Dendritic cell treated with granulocyte-macrophage colony-stimulating factor and Interleukin-4, amounts not matched to agents 40 ng/mL and 50 ng/mL, for 4 days (primary cell): ENCODE measurements at regions not wholly inside any gene's neighbourhood (a gene's known extent, or its start where the extent isn't known, plus 50 kb on each side); places are given as distances from the start of the nearest gene placed in this dataset.
A peak's percentile ranks its signal among the peaks of the same experiment; 100 is the strongest.
"Not testable (repeated sequence)": the region's sequence is repeated elsewhere in the genome, so short reads cannot be mapped to it uniquely, and the experiment has no call there.

Experiments
- H3K27ac Mint-ChIP-seq: one replicate; pipeline ENCODE4 v1.8.0; 2022; ENCODE audit warnings: mild to moderate bottlenecking, mixed read lengths
- H3K27me3 Mint-ChIP-seq: one replicate; pipeline ENCODE4 v1.8.0; 2022; ENCODE audit warnings: mild to moderate bottlenecking, mixed read lengths
- H3K36me3 Mint-ChIP-seq: one replicate; pipeline ENCODE4 v1.8.0; 2022; ENCODE audit warnings: low read depth, mixed read lengths
- H3K4me1 Mint-ChIP-seq: one replicate; pipeline ENCODE4 v1.8.0; 2022; ENCODE audit warnings: low read depth, mixed read lengths
- H3K4me3 Mint-ChIP-seq: one replicate; pipeline ENCODE4 v1.8.0; 2022; ENCODE audit warnings: mild to moderate bottlenecking, moderate library complexity, mixed read lengths
- H3K9me3 Mint-ChIP-seq: one replicate; pipeline ENCODE4 v1.8.0; 2022; ENCODE audit warnings: mixed read lengths
- intact Hi-C: fragments of 100-400 bp; cut with micrococcal nuclease; formaldehyde crosslinking; loops from one replicate; pipeline ENCODE4 v1.15.0; 2022

- no peak overlapping the region for H3K4me3 Mint-ChIP-seq
- no peaks in the 10 kb centered on the region for H3K4me1 Mint-ChIP-seq
- H3K9me3 Mint-ChIP-seq: no peaks in the 10 kb centered on the region
- H3K27ac Mint-ChIP-seq: no peak overlapping the region
- H3K27me3 Mint-ChIP-seq: peaks cover 10% of the 10 kb centered on the region
- intact Hi-C loops: no loop called here
- H3K36me3 Mint-ChIP-seq: no peaks in the 10 kb centered on the region
Measured at GRCh38 chr22:22127100-22127499, 117.5 kb upstream of the VPREB1 start.

- H3K4me3 Mint-ChIP-seq: no peak overlapping the region
- no peak overlapping the region for H3K27ac Mint-ChIP-seq
- no peaks in the 10 kb centered on the region for H3K36me3 Mint-ChIP-seq
- H3K27me3 Mint-ChIP-seq: peaks cover 10% of the 10 kb centered on the region
- no peaks in the 10 kb centered on the region for H3K4me1 Mint-ChIP-seq
- no peaks in the 10 kb centered on the region for H3K9me3 Mint-ChIP-seq
- intact Hi-C loops: no loop called here
Measured at GRCh38 chr22:22125579-22126468, 118.8 kb upstream of the VPREB1 start.

DNA sequence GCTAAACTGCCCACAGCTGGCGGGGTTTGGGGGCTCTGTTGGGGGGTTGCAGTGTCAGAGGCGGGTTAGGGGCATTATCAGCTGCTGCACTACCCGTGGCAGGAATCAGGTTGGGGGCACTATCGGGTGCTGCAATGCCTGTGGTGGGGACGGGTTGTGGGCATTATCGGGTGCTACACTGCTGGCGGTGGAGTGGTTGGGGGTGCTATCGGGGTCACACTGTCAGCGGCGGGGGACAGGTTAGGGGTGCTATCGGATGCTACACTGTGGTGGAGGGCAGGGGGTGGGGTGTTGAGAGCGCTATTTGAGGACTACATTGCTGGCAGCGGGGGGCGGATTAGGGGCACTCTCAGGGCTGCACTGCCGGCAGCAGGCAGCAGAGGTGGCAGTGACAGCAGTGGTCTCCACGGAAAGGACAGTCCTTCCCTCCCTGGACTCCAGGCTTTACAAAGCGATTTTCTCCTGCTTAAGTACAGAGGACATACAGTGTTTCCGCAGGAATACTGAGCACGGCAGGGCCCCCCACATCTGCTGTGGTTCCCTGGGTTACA lies 119.5 kb upstream of the VPREB1 start:
- Mint-ChIP-seq H3K4me1 (no peaks in the 10 kb centered on the region), H3K36me3 (no peaks in the 10 kb centered on the region), H3K9me3 (no peaks in the 10 kb centered on the region), H3K27me3 (peaks cover 10% of the 10 kb centered on the region), H3K4me3 (no peak overlapping the region), H3K27ac (no peak overlapping the region)
- intact Hi-C loops: no loop called here

- intact Hi-C loops: no loop called here
- Mint-ChIP-seq H3K27me3 (peaks cover 13% of the 10 kb centered on the region), H3K4me1 (no peaks in the 10 kb centered on the region), H3K9me3 (no peaks in the 10 kb centered on the region), H3K36me3 (no peaks in the 10 kb centered on the region), H3K4me3 (no peak overlapping the region), H3K27ac (no peak overlapping the region)
Measured at GRCh38 chr22:22124374-22124773, 120.2 kb upstream of the VPREB1 start.

- no peaks in the 10 kb centered on the region for H3K36me3 Mint-ChIP-seq
- no peak overlapping the region for H3K27ac Mint-ChIP-seq
- intact Hi-C loops: no loop called here
- H3K4me1 Mint-ChIP-seq: no peaks in the 10 kb centered on the region
- H3K4me3 Mint-ChIP-seq: no peak overlapping the region
- H3K27me3 Mint-ChIP-seq: peaks cover 16% of the 10 kb centered on the region
- no peaks in the 10 kb centered on the region for H3K9me3 Mint-ChIP-seq
Measured at GRCh38 chr22:22123960-22124278, 120.7 kb upstream of the VPREB1 start.

- peaks cover under 1% of the 10 kb centered on the region for H3K4me1 Mint-ChIP-seq
- peaks cover 16% of the 10 kb centered on the region for H3K27me3 Mint-ChIP-seq
- intact Hi-C loops: no loop called here
- H3K27ac Mint-ChIP-seq: no peak overlapping the region
- H3K4me3 Mint-ChIP-seq: no peak overlapping the region
- no peaks in the 10 kb centered on the region for H3K9me3 Mint-ChIP-seq
- H3K36me3 Mint-ChIP-seq: no peaks in the 10 kb centered on the region
Measured at GRCh38 chr22:22123118-22123959, 121.2 kb upstream of the VPREB1 start.

DNA sequence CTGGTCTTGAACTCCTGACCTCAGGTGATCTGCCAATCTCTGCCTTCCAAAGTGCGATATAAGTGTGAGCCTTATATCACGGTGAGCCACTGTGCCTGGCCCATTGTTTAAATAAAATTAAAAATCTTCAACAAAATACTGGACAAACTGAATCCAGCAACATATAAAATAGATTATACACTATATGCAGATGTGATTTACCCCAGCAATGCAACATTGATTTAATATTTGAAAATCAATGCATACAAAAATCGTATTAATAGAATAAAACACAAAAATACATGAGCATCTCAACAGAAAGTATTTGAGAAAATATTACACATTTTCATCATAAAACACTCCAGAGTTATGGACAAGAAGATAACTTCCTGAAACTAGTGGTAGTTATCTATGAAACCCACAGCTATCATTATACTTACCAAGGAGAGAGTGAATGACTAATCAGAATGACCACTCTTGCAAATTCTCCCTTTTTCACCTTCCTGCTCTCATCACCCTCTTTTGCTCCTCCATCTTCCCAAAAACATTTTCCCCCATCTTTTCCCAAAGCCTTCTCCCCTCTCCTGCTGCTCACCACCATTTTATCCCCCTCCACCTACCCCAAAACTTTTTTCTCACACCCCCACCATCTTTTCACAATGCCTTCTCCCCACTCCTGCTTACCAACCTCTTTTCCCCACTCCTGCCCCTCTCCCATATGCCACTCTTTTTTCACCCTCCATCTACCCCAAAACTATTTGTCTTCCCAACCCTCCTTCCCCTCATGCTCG lies 122.1 kb upstream of the VPREB1 start:
- H3K27ac Mint-ChIP-seq: no peak overlapping the region
- no peak overlapping the region for H3K4me3 Mint-ChIP-seq
- H3K27me3 Mint-ChIP-seq: peaks cover 19% of the 10 kb centered on the region
- H3K9me3 Mint-ChIP-seq: no peaks in the 10 kb centered on the region
- intact Hi-C loops: no loop called here
- H3K4me1 Mint-ChIP-seq: peaks cover 4% of the 10 kb centered on the region
- H3K36me3 Mint-ChIP-seq: no peaks in the 10 kb centered on the region

DNA sequence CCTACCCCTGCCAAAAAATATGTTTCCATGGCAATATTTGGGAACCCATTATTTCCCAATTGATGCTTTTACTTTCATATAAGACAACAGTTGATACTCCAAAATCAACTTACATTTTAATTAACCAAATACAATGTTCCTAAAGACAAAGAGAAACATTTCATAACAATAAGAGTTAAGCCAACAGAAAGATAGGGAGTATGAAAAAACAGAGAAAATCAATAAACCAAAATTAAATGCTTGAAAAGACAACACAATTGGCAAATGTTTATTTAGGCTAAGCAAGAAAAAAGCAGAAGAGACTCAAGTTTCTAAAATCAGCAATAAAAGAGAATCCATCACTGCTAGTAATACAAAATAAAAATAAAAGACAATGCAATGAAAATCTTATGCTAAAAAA lies 123.1 kb upstream of the VPREB1 start:
- H3K27me3 Mint-ChIP-seq: peaks cover 23% of the 10 kb centered on the region
- intact Hi-C loops: no loop called here
- no peak overlapping the region for H3K4me3 Mint-ChIP-seq
- H3K9me3 Mint-ChIP-seq: no peaks in the 10 kb centered on the region
- no peak overlapping the region for H3K27ac Mint-ChIP-seq
- peaks cover 4% of the 10 kb centered on the region for H3K4me1 Mint-ChIP-seq
- no peaks in the 10 kb centered on the region for H3K36me3 Mint-ChIP-seq

DNA sequence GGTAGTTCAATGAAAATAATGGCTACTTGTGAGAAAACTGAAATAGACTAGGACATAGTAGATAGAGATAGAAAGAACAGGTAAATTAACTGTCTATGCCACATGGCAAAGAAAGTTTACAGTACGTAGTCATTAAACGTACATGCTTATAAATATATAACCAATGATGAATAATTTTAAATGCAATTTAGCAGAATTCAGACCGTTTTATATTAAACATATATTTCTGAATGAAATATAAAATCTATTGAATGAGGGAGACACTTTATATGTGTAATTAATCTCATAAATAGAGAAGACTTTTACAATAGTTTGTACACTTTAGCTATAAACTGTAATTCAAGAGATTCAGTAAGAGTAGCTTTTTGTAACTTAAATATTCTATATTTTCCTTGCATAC lies 124.4 kb upstream of the VPREB1 start:
- Mint-ChIP-seq H3K27me3 (peaks cover 23% of the 10 kb centered on the region), H3K36me3 (no peaks in the 10 kb centered on the region), H3K4me1 (peaks cover 4% of the 10 kb centered on the region), H3K4me3 (no peak overlapping the region), H3K27ac (no peak overlapping the region), H3K9me3 (no peaks in the 10 kb centered on the region)
- intact Hi-C loops: no loop called here

DNA sequence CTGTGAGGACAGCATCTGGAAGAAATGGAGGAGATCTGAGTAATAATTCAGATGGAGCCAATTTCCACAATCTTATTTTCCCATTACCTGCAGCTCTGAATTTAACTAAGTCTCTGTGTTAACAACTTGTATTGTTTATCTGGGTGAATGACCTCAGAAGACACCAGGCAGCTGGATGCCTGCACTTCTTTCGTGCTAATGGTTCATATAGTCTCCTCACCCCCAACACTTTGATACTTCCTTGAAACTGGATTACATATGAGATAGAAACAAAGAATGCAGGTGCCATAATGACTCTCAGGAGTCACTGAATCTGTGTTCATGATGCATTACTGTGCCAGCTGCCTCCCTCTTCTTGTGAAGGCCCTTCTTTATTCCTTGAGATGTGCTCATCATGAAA lies 125.6 kb upstream of the VPREB1 start:
- Mint-ChIP-seq H3K4me3 (no peak overlapping the region), H3K4me1 (peaks cover 4% of the 10 kb centered on the region), H3K27ac (no peak overlapping the region), H3K36me3 (no peaks in the 10 kb centered on the region), H3K9me3 (no peaks in the 10 kb centered on the region), H3K27me3 (peaks cover 23% of the 10 kb centered on the region)
- intact Hi-C loops: no loop called here

- not testable (repeated sequence) for H3K9me3 Mint-ChIP-seq
- H3K27me3 Mint-ChIP-seq: peaks cover 19% of the 10 kb centered on the region
Measured at GRCh38 chr22:22117864-22118544, 126.6 kb upstream of the VPREB1 start.

DNA sequence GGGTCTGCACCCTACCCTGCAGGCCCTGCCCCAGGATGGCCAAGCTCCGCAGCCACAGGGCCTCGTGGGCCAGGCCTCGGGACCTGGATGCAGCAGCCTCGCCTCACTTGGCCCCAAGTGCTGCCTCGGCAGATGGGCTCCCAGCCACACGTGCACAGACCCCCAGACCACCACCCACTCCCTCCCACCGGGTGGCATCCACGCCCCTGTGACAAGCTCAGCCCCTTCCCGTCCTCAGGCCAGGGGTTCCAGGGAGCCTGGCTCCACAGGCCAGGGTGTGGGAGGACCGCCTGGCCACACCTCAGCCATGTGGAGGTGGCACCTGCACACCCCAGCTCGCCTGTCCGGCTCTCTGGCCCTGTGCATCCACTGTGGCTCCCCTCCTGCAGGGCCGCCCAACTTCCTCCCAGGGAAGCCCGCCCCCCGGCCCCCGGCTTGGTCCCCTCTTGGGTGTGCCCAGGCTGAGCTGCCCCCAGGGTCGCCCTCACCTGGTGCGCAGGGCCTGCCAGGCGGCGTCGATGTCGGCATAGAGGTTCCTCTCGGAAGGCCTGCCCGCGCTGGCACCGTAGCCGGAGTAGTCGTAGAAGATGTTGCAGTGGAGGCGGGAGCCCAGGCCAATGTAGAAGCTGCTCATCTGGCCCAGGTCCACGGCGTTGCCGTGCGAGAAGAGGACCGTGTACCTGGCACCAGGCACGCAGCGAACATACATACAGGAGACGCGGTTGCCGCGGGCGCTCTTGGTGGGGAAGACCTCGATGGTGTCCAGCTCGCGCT lies 127.4 kb upstream of the VPREB1 start:
- H3K9me3 Mint-ChIP-seq, intact Hi-C loops, H3K36me3 Mint-ChIP-seq: not testable (repeated sequence)
- peak overlapping the region; percentile 65 for H3K4me3 Mint-ChIP-seq
- peak overlapping the region; percentile 59 for H3K27ac Mint-ChIP-seq
- H3K27me3 Mint-ChIP-seq: peaks cover 15% of the 10 kb centered on the region
- peaks cover 15% of the 10 kb centered on the region for H3K4me1 Mint-ChIP-seq

More at GRCh38 chr22:22117864-22118544, 126.6 kb upstream of the VPREB1 start:
- H3K36me3 Mint-ChIP-seq, intact Hi-C loops, H3K4me1 Mint-ChIP-seq: not testable (repeated sequence)
- H3K27ac Mint-ChIP-seq: peak overlapping the region; percentile 59
- H3K4me3 Mint-ChIP-seq: peak overlapping the region; percentile 65

DNA sequence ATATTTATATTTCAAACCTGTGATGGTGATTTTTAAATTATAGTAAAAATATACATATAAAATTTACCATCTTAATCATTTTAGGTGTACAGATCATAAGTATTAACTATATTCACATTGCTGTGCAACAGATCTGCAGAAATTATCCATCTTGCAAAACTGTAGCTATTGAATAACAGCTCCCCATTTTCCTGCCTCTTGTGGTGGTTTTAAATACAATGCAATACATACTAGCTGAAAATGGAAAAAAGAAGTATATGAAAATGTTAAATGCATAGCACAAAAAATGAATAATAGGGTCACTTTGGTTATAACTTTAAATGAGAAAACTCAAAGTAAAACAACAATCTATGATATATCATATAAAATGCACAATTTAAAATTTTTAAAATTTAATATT lies 130.9 kb upstream of the VPREB1 start:
- Mint-ChIP-seq H3K9me3 (no peaks in the 10 kb centered on the region), H3K4me3 (no peak overlapping the region), H3K4me1 (peaks cover 31% of the 10 kb centered on the region), H3K27ac (no peak overlapping the region), H3K27me3 (peaks cover 9% of the 10 kb centered on the region), H3K36me3 (no peaks in the 10 kb centered on the region)
- intact Hi-C loops: no loop called here
